Fibroblast of the conjunctiva (primary cell): ENCODE measurements at regions not wholly inside any gene's neighbourhood (a gene's known extent, or its start where the extent isn't known, plus 50 kb on each side); places are given as distances from the start of the nearest gene placed in this dataset.
A peak's percentile ranks its signal among the peaks of the same experiment; 100 is the strongest.

Experiments used
- DNase-seq: peaks from one replicate; pipeline ENCODE4 v3.0.0-alpha.2; 2010; ENCODE audit warnings: low read depth

DNA sequence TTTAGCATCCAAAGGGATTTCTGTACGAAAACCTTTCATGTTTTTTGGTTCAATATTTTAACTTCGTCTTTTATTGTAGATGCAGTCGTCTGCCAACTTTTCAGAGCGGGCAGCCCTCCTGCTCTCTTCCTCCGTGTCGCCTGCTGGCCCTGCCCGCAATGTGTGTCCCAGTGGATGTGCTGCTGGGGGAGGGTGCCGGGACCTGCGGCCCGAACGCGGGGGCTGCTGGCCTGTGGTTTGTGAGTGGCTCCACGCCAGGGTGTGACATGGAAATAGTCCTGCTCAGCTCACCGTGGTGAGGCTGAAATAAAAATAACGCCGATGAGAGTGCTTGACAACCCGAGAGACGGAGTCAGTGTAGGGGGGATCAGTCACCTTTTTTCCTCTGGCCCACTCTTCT, 59.7 kb upstream of the GRPEL1 start:
- DNase-seq: no peak

DNA sequence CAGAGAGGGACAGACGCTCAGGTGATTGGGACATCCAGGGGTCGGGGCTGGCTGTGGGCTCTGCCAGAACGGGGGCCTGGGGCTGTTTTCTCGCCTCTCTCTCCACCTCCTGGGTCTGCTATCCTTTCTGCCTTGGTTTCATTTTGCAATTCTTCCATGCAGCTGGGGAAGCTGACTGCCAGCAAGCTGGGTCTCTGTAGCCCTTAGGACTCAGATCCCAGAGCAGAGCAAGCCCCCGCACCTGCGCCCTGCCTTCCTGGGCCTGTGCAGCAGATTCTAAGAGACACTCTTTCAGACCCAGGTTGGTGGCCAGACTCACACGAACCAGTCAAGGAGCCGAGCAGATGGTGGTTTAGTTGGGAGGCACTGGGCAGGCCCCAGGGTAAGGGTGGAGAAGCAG, 59.1 kb upstream of the GRPEL1 start:
- DNase-seq: no peak

DNA sequence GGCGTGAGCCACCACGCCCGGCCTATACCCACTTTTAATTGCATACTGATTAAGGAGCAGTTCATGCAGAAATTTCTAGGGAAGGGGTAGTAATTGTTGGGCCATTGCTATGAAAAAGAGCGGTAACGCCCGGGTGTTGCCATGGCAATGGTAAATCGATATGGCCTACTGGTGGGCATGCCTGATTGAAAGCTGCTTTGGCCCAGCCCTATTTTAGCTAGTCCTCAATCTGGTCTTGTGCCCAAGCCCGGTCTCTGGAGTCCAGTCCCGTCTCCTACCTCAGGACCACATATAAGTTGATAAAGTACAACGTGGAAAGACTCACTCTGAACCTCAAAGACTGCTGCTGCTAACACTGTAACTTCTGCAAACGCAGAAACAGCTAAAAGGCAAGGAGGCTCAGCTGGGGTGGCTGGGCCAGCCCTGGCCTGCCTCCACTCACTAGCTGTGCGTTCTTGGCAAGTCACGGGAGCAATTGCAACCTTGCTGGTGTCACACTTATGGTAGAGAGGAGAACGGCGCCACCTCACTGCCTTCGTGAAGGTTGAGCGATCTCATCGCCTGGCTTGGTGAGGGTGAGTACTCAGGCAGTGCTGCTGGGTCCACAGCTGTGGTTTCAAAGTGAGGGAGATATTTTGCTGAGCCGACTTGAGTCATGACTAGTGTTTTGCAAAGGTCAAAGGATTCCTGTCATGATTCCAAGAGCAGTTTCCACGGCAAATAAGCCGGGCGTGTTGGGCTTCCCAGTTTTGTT, 57.0 kb upstream of the GRPEL1 start:
- peak; percentile 87 for DNase-seq

GRCh38 chr4:7121866-7122653, 54.2 kb upstream of the GRPEL1 start:
- no peak for DNase-seq

DNA sequence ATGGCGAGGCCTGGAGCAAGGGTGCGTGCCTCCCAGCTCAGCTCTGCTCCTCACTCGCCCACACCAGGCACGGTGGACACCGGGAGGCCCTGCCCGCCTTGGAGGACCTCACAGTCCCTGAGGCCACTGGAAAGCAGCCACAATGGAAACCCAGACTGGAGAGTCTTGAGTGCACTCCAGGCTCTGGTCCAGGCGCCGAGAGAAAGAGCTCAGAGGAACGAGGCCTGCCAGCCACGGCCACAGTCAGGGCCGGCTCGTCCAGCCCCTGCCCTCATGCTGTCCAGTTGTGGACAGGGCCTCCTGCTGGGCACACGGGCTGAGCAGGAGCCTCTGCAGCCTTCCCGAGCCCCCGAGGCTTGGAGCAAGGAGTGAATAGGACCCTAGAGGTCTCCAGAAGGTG, 53.3 kb upstream of the GRPEL1 start:
- DNase-seq: no peak

DNA sequence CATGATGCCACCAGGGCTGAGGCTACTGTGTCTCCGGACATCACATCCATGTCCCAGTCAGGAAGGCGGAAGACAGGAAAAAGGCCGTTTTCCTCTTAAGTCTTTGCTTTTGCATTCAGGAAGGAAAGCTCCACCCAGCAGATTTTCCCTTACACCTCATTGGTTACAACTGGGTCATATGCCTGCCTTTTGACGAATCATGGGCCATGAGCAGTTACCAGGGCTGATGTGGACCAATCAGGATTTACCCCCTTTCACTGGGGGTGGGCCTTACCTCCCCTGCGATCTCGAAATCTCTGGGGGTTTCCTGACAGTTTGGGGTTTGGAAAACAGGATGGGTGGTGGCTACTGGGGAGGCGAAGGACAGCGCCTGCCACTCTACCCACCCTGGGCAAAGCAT, 52.5 kb upstream of the GRPEL1 start:
- DNase-seq: no peak

GRCh38 chr4:7118013-7118832, 50.4 kb upstream of the GRPEL1 start:
- no peak for DNase-seq
